Neural crest cell (in vitro differentiated cells): ENCODE measurements at regions not wholly inside any gene's neighbourhood (a gene's known extent, or its start where the extent isn't known, plus 50 kb on each side); places are given as distances from the start of the nearest gene placed in this dataset.
"Not testable (repeated sequence)": the region's sequence is repeated elsewhere in the genome, so short reads cannot be mapped to it uniquely, and the experiment has no call there.

Experiments used
- DNase-seq: peaks from one replicate; pipeline ENCODE4 v3.0.0; 2021; ENCODE audit warnings: low read depth, mixed read lengths, low spot score
- H3K27ac Mint-ChIP-seq: one replicate; pipeline ENCODE4 v1.8.0; 2021; ENCODE audit warnings: mild to moderate bottlenecking, mixed read lengths; ENCODE audit not compliant: unreplicated experiment
- H3K27me3 Mint-ChIP-seq: 2 replicates; pipeline ENCODE4 v1.8.0; 2021; ENCODE audit warnings: low read depth, mild to moderate bottlenecking, mixed read lengths
- H3K36me3 Mint-ChIP-seq: 2 replicates; pipeline ENCODE4 v1.8.0; 2021; ENCODE audit warnings: low read depth, mild to moderate bottlenecking, mixed read lengths
- H3K4me1 Mint-ChIP-seq: 2 replicates; pipeline ENCODE4 v1.8.0; 2021; ENCODE audit warnings: mixed read lengths
- H3K4me3 Mint-ChIP-seq: one replicate; pipeline ENCODE4 v1.8.0; 2021; ENCODE audit warnings: mild to moderate bottlenecking, mixed read lengths
- H3K9me3 Mint-ChIP-seq: 2 replicates; pipeline ENCODE4 v1.8.0; 2021; ENCODE audit warnings: mixed read lengths
- CTCF ChIP-seq: fragments of 200-600 bp; sonication (generic); conservative IDR thresholded peaks from 2 replicates; pipeline ENCODE4 v1.5.0; 2021; ENCODE audit warnings: antibody characterized with exemption, mild to moderate bottlenecking

GRCh38 chr9:102445906-102446305 lies 549.2 kb upstream of the CYLC2 start:
- H3K27ac Mint-ChIP-seq = no peak overlapping the region
- H3K27me3 Mint-ChIP-seq = peaks cover 7% of the 10 kb centered on the region
- no peak for DNase-seq
- H3K4me3 Mint-ChIP-seq = no peak overlapping the region
- H3K4me1 Mint-ChIP-seq = no peaks in the 10 kb centered on the region
- no peak for TF ChIP-seq CTCF
- H3K36me3 Mint-ChIP-seq = no peaks in the 10 kb centered on the region
- peaks cover 3% of the 10 kb centered on the region for H3K9me3 Mint-ChIP-seq

DNA sequence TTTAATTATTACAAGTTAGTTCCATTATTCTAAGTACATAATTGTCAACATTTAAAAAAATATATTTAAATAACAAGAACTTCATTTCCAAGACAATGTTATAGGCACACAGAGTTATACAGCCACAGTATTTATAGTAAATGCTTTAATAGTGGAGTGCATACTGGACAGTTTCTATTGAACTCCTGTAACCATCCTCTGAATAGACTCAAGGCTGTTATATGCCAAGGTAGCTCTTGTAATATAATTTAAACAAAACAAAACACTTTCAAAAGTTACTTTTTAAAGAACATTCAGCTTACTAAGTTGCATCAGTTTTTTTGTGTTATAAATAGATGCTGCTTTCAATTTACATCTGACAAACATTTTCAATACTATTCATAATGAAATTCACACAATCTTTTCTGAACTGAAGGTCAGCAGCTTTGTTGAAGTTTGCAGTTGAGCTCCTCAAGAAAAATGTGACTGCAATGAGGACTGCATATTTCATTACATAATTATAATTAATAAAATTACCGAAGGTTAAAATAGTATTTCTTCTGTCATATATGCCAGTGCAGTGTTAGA lies 549.9 kb upstream of the CYLC2 start:
- Mint-ChIP-seq H3K27ac (no peak overlapping the region), H3K27me3 (peaks cover 7% of the 10 kb centered on the region), H3K4me1 (no peaks in the 10 kb centered on the region), H3K9me3 (peaks cover 3% of the 10 kb centered on the region), H3K4me3 (no peak overlapping the region), H3K36me3 (no peaks in the 10 kb centered on the region)
- TF ChIP-seq CTCF = no peak
- DNase-seq = no peak

DNA sequence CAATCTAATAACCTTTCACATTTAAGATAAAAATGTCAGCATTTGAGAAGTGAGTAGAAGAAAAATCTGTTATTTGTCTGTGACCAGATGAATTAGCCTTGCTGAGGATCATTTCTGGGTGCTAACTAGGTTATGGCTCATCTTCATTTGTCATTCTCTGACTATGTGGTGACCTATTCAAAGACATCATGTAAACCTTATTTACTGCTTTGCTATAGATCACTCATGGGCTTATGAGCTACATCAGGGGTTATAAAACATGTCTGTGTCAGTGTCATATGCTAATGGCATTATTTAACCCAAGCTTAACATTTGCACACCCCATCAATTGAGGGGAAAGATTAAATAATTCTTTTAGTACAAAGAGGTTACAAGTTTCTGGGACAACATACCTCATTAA lies 555.5 kb upstream of the CYLC2 start:
- Mint-ChIP-seq H3K9me3 (no peaks in the 10 kb centered on the region), H3K27ac (no peak overlapping the region), H3K27me3 (peaks cover 10% of the 10 kb centered on the region), H3K4me3 (no peak overlapping the region), H3K4me1 (no peaks in the 10 kb centered on the region), H3K36me3 (no peaks in the 10 kb centered on the region)
- no peak for DNase-seq
- TF ChIP-seq CTCF = no peak

DNA sequence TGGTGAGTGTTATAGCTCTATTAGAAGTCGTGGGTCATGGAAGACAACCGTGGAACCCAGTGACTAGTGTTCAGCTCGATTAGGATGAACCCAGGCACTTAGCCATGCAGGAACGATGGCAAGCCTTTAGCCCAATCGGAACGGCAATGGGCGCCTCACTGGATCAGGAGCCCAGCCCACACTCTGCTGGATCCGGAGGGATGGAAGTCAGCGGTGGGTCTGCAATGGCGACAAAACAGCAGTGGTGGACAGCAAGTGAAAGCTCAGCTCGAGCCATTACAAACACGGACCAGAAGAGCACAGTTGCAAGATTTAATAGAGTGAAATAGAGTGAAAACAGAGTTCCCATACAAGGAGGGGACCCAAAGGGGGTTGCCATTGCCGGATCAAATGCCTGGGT lies 558.5 kb upstream of the CYLC2 start:
- not testable (repeated sequence) for H3K27ac Mint-ChIP-seq, H3K4me3 Mint-ChIP-seq, H3K4me1 Mint-ChIP-seq, H3K36me3 Mint-ChIP-seq, DNase-seq, H3K9me3 Mint-ChIP-seq, H3K27me3 Mint-ChIP-seq

DNA sequence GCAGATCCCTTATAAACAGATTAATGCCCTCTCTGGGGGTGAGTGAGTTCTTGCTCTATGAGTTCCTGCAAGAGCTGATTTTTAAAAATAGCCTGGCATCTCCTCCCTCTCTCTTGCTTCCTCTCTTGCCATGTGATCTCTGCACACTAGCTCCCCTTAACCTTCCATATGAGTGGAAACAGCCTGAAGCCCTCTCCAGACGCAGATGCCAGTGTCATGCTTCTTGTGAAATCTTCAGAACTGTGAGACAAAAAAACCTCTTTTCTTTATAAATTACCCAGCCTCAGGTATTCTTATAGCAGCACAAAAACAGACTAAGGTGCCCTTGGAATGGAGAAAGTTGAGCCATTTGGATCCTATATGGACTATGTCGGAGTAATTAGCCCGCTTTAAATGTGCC lies 559.7 kb upstream of the CYLC2 start:
- no peak overlapping the region for H3K27ac Mint-ChIP-seq
- no peaks in the 10 kb centered on the region for H3K9me3 Mint-ChIP-seq
- H3K4me1 Mint-ChIP-seq = no peaks in the 10 kb centered on the region
- no peak for TF ChIP-seq CTCF
- no peaks in the 10 kb centered on the region for H3K36me3 Mint-ChIP-seq
- H3K4me3 Mint-ChIP-seq = no peak overlapping the region
- no peak for DNase-seq
- peaks cover 3% of the 10 kb centered on the region for H3K27me3 Mint-ChIP-seq

GRCh38 chr9:102434545-102434944 lies 560.6 kb upstream of the CYLC2 start:
- no peaks in the 10 kb centered on the region for H3K4me1 Mint-ChIP-seq
- no peak overlapping the region for H3K4me3 Mint-ChIP-seq
- TF ChIP-seq CTCF = no peak
- no peaks in the 10 kb centered on the region for H3K9me3 Mint-ChIP-seq
- H3K27ac Mint-ChIP-seq = no peak overlapping the region
- H3K27me3 Mint-ChIP-seq = peaks cover under 1% of the 10 kb centered on the region
- DNase-seq = no peak
- H3K36me3 Mint-ChIP-seq = no peaks in the 10 kb centered on the region
